MCF 10A (cell line): ENCODE measurements at regions not wholly inside any gene's neighbourhood (a gene's known extent, or its start where the extent isn't known, plus 50 kb on each side); places are given as distances from the start of the nearest gene placed in this dataset.

Source experiments
- BruUV-seq: library from RNA; stranded (reverse); fragments of 400-500 nt; replicated peaks from 2 replicates; lab custom pipeline; 2021; lab: Mats Ljungman, UMichigan
- CTCF ChIA-PET: fragments of 300-600 bp; sonication (Branson Sonifier 250); formaldehyde crosslinking; extraction: SDS; loops from one replicate; lab custom pipeline; 2021; ENCODE audit warnings: antibody characterized with exemption, inconsistent platforms; lab: Yijun Ruan, JAX
- POLR2A ChIA-PET: fragments of 300-600, 350-650 bp; sonication (Branson Sonifier 250); formaldehyde crosslinking; extraction: SDS; loops from one replicate; lab custom pipeline; 2020; ENCODE audit warnings: antibody characterized with exemption, inconsistent platforms; lab: Yijun Ruan, JAX
- DNase-seq: peaks from one replicate; pipeline ENCODE4 v3.0.0-alpha.2; 2018; ENCODE audit not compliant: unreplicated experiment
- H3K27ac Mint-ChIP-seq: one replicate; pipeline ENCODE4 v1.8.0; 2022; ENCODE audit warnings: mild to moderate bottlenecking, low read depth, mixed read lengths; ENCODE audit not compliant: unreplicated experiment
- H3K27me3 Mint-ChIP-seq: one replicate; pipeline ENCODE4 v1.8.0; 2022; ENCODE audit warnings: mixed read lengths; ENCODE audit not compliant: insufficient read depth, unreplicated experiment
- H3K36me3 Mint-ChIP-seq: one replicate; pipeline ENCODE4 v1.8.0; 2022; ENCODE audit warnings: mild to moderate bottlenecking, moderate library complexity, mixed read lengths; ENCODE audit not compliant: insufficient read depth, unreplicated experiment
- H3K4me1 Mint-ChIP-seq: one replicate; pipeline ENCODE4 v1.8.0; 2022; ENCODE audit warnings: mixed read lengths; ENCODE audit not compliant: insufficient read depth, unreplicated experiment
- H3K4me3 Mint-ChIP-seq: one replicate; pipeline ENCODE4 v1.8.0; 2022; ENCODE audit warnings: mild to moderate bottlenecking, moderate library complexity, mixed read lengths; ENCODE audit not compliant: unreplicated experiment
- H3K9me3 Mint-ChIP-seq: one replicate; pipeline ENCODE4 v1.8.0; 2022; ENCODE audit warnings: mixed read lengths; ENCODE audit not compliant: unreplicated experiment
- CTCF ChIP-seq: fragments of 200-600 bp; IDR thresholded peaks from one replicate; pipeline ENCODE4 v1.8.0; 2022; ENCODE audit warnings: antibody characterized with exemption, mild to moderate bottlenecking; ENCODE audit not compliant: unreplicated experiment
- intact Hi-C: fragments of 100-400 bp; cut with micrococcal nuclease; formaldehyde crosslinking; loops from 2 replicates; pipeline ENCODE4 v1.14.1; 2022

GRCh38 chr15:96807361-96807760 is 476.9 kb downstream of the NR2F2 start:
- no peak overlapping the region for H3K4me3 Mint-ChIP-seq
- DNase-seq: no peak
- no peak for TF ChIP-seq CTCF
- no peaks in the 10 kb centered on the region for H3K36me3 Mint-ChIP-seq
- no peak overlapping the region for H3K27ac Mint-ChIP-seq
- peaks cover 86% of the 10 kb centered on the region for H3K27me3 Mint-ChIP-seq
- no TSS peak for BruUV-seq
- intact Hi-C loops: no loop called here
- CTCF ChIA-PET: no interaction called here
- no peaks in the 10 kb centered on the region for H3K4me1 Mint-ChIP-seq
- H3K9me3 Mint-ChIP-seq: no peaks in the 10 kb centered on the region
- POLR2A ChIA-PET: no interaction called here

DNA sequence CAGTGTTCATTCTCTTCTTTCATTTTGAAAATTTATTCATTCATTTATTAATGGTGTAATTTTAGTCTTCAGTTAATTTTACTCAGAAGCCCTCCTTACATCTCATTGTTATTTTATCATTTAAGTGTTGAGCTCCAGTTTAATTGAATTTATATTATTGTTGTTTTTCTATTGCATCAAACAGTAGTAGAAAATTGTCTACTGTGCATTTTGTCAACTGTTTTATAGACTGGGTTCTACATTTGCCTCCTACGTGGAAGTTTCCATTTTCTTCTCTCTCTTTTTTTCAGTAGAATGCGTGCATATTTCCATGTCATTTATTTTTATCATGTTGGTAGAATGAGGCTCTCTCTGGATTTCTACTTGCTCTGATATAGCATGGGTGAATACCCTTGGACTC is 487.4 kb downstream of the NR2F2 start:
- no TSS peak for BruUV-seq
- H3K9me3 Mint-ChIP-seq: no peaks in the 10 kb centered on the region

GRCh38 chr15:96818861-96819260 is 488.4 kb downstream of the NR2F2 start:
- no peaks in the 10 kb centered on the region for H3K27me3 Mint-ChIP-seq
- no TSS peak for BruUV-seq
- TF ChIP-seq CTCF: no peak
- H3K4me1 Mint-ChIP-seq: peaks cover 6% of the 10 kb centered on the region
- no peak overlapping the region for H3K27ac Mint-ChIP-seq
- no peak overlapping the region for H3K4me3 Mint-ChIP-seq
- ChIA-PET CTCF (no interaction called here), POLR2A (no interaction called here)
- DNase-seq: peak; percentile 3
- H3K36me3 Mint-ChIP-seq: no peaks in the 10 kb centered on the region
- H3K9me3 Mint-ChIP-seq: no peaks in the 10 kb centered on the region
- intact Hi-C loops: no loop called here

More for the DNA sequence above, 487.4 kb downstream of the NR2F2 start:
- POLR2A ChIA-PET: no interaction called here
- Mint-ChIP-seq H3K27ac (no peak overlapping the region), H3K4me1 (peaks cover 6% of the 10 kb centered on the region), H3K4me3 (no peak overlapping the region), H3K27me3 (peaks cover 3% of the 10 kb centered on the region), H3K36me3 (no peaks in the 10 kb centered on the region)
- DNase-seq: no peak
- intact Hi-C loops: no loop called here
- CTCF ChIA-PET: no interaction called here
- TF ChIP-seq CTCF: no peak

DNA sequence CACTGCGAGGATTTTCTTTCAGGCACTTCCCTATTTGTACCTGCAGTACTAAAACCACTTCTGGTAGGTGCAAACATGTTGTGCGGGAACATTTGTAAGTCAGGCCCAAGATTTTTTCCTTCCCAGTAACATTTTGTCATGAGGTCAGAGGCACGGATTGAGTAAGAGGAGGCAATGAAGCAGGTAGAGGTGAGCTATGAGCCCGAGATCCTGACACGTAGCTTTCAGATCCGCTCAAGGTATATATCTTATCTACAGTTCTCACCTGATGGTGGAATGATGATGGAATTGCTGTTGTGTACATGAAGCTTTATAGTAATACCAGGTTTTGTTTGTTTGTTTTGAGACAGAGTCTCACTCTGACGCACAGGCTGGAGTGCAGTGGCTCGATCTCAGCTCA is 497.5 kb downstream of the NR2F2 start:
- Mint-ChIP-seq H3K4me3 (no peak overlapping the region), H3K27ac (no peak overlapping the region), H3K4me1 (no peaks in the 10 kb centered on the region), H3K36me3 (no peaks in the 10 kb centered on the region), H3K27me3 (no peaks in the 10 kb centered on the region), H3K9me3 (no peaks in the 10 kb centered on the region)
- no peak for TF ChIP-seq CTCF
- ChIA-PET CTCF (no interaction called here), POLR2A (no interaction called here)
- DNase-seq: no peak
- BruUV-seq: no TSS peak
- intact Hi-C loops: no loop called here
